Coronary artery (tissue), 2 donors: ENCODE measurements at regions not wholly inside any gene's neighbourhood (a gene's known extent, or its start where the extent isn't known, plus 50 kb on each side); places are given as distances from the start of the nearest gene placed in this dataset.
"Not testable (repeated sequence)": the region's sequence is repeated elsewhere in the genome, so short reads cannot be mapped to it uniquely, and the experiment has no call there.

Source experiments
- DNase-seq: peaks from one replicate; pipeline ENCODE4 v3.0.0-alpha.2; 2017; ENCODE audit warnings: low spot score
- H3K27ac ChIP-seq, 2 donors: fragments of 200-600 bp; sonication (generic); one replicate each; pipeline ENCODE4 v1.5.1; 2016 to 2019
- H3K4me3 ChIP-seq: fragments of 200-600 bp; sonication (generic); 2 replicates; pipeline ENCODE4 v1.5.1; 2016; ENCODE audit warnings: mild to moderate bottlenecking, moderate library complexity
- TF ChIP-seq, protein P1 (sequence below): fragments of 200-600 bp; sonication (generic); IDR thresholded peaks from one replicate; pipeline ENCODE4 v1.5.1; 2019; ENCODE audit warnings: antibody characterized with exemption

DNA sequence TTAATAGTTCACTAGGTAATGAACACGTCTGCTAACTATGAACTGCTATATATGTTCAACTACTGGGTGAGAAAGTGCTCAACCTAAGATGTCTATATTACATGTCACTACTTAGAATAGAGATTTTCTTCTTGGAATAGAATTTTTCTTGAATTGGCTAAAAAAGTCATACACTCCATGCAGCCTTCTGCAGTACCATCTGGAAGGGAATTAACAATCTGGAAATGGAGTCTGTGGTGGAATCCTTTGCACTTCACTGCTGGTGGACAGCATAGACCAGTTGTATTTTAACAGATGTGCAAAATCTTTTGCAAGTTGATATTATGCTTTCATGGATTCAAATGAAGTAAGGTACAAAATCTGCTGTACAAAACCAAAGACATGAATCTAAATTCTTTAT, 799.6 kb downstream of the KCNJ3 start:
- Histone ChIP-seq H3K27ac (no peak overlapping the region), H3K4me3 (no peak overlapping the region)
- no peak for DNase-seq
- TF ChIP-seq, protein P1, sequence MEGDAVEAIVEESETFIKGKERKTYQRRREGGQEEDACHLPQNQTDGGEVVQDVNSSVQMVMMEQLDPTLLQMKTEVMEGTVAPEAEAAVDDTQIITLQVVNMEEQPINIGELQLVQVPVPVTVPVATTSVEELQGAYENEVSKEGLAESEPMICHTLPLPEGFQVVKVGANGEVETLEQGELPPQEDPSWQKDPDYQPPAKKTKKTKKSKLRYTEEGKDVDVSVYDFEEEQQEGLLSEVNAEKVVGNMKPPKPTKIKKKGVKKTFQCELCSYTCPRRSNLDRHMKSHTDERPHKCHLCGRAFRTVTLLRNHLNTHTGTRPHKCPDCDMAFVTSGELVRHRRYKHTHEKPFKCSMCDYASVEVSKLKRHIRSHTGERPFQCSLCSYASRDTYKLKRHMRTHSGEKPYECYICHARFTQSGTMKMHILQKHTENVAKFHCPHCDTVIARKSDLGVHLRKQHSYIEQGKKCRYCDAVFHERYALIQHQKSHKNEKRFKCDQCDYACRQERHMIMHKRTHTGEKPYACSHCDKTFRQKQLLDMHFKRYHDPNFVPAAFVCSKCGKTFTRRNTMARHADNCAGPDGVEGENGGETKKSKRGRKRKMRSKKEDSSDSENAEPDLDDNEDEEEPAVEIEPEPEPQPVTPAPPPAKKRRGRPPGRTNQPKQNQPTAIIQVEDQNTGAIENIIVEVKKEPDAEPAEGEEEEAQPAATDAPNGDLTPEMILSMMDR: no peak

DNA sequence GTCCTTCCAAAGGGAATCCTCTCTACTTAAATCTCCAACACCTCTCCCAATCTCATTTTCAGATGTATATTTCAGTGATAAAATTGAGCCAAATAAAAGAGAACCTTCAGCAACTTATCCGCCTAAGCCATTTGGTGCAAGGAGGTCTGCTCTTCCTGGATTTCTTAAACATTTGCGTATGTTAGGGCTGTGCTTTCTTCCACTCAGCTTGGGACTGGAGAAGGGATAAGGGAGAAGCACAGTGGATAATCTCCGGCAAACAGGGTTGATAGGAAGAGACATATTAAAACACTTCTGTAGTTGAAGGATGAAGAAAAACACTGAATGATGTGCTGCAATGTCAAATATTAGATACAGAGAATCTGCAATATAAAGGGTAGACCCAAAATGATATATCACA, 796.2 kb downstream of the KCNJ3 start:
- no peak overlapping the region for H3K4me3 ChIP-seq
- no peak for DNase-seq
- H3K27ac ChIP-seq: no peak overlapping the region
- TF ChIP-seq, protein P1: no peak

DNA sequence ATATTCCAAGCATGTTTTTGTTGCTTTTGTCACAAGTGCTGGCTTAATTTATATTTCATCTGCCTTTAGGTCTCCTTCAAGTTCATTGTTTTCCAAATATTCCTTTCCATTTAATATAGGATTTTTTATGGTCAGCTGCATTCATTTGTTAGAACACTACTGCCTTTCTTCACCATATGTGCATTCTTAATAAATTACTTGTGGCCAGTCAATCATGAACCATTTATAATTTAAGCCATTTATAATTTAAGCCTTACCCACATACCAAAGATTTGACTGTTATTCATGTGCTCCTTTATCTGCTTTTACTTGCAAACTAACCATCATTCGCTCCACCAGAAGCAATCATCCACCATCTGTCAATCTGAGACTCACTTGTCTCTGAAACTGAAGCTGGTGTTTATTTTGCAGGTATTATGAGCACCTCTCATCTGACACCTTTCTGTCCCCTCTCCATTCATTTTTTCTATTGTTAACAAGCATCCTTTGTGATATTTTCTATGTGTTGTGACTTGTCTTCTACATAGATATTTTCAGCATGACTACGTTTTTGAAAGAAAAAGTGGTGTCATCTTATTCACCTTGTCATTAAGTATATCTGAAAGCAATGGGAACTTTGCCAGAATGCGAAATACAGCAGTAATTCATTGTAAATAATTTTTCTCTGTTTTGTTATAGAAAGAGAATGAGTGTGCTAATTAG, 786.8 kb downstream of the KCNJ3 start:
- DNase-seq: no peak
- TF ChIP-seq, protein P1: no peak
- no peak overlapping the region for H3K27ac ChIP-seq
- no peak overlapping the region for H3K4me3 ChIP-seq

DNA sequence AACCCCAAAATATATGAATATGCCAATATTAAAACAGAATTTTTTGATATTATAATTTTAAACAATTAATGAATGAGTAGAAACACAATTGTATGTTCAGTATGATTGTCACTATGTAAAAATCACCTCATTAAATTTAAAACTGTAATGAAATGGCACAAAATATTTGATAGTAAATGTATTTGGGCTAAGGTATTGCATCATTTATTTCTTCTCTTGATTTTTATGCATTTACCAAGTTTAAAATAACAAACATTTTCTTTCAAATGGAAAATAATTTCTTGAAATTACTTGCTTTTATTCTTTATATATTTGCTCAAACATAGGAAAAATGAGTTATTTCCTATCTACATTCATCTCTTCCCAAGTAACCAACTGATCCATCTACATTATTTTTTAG, 782.6 kb downstream of the KCNJ3 start:
- TF ChIP-seq, protein P1: no peak
- no peak overlapping the region for H3K4me3 ChIP-seq
- no peak overlapping the region for H3K27ac ChIP-seq
- DNase-seq: no peak

DNA sequence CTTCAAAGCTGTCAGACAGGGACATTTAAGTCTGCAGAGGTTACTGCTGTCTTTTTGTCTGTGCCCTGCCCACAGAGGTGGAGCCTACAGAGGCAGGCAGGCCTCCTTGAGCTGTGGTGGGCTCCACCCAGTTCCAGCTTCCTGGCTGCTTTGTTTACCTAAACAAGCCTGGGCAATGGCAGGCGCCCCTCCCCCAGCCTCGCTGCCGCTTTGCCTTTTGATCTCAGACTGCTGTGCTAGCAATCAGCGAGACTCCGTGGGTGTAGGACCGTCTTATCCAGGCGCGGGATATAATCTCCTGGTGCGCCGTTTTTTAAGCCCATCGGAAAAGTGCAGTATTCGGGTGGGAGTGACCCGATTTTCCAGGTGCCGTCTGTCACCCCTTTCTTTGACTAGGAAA, 773.5 kb downstream of the KCNJ3 start:
- not testable (repeated sequence) for H3K4me3 ChIP-seq, DNase-seq, H3K27ac ChIP-seq

DNA sequence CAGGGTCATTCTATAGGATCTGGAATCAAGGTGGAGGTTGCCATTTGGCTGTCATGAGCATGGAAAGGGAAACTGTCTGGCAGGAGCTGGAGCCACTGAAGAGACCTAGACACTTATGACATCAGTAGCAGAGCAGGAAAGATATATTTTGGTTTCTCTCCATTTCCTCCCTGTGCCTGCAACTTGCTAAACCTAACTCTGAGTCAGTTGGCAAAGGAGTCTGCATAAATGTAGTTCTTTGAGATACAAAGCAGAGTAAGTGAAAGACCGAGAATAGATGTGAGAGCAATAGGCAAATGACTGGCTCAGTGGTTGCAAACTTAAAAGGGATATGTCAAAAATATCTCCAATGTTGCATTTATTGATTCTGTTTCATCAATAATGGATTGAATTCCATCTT, 757.7 kb downstream of the KCNJ3 start:
- TF ChIP-seq, protein P1: no peak
- no peak overlapping the region for H3K27ac ChIP-seq
- no peak overlapping the region for H3K4me3 ChIP-seq
- no peak for DNase-seq

DNA sequence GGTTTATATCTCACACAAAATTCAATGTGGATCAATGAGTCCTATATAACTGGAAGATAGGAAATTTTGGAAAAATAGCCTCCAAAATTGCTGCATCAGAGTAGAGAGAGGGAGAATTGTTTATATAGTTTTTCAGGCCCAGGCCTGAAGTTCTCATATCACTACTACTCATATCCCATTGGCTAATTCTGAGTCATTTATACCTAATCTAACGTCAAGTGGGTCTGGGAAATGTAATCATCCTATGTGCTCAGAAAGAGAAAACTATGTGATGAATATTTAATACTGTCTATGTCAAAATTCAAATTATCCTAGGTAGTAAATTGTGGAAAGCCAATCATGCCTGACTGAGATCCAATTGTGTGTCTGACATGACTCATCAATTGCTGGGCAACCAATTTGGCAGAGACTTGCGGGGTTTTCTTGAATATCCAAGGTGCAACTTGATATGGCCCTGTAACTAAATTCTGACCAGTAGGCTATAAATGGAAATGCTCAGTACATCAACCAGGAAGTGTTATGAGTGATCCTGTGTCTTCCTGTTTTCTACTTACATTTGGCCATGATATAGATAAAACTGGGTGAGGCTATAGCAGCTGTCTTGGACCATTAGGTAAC, 744.4 kb downstream of the KCNJ3 start:
- no peak overlapping the region for H3K27ac ChIP-seq
- DNase-seq: no peak
- TF ChIP-seq, protein P1: no peak
- H3K4me3 ChIP-seq: no peak overlapping the region
